Mucosa of descending colon (tissue), 3 donors: ENCODE measurements at regions not wholly inside any gene's neighbourhood (a gene's known extent, or its start where the extent isn't known, plus 50 kb on each side); places are given as distances from the start of the nearest gene placed in this dataset.

Experiments
- ATAC-seq: fragments of 200-7000 bp; cut with Tn5 transposase; one replicate; pipeline ENCODE4 v1.9.1; 2020; ENCODE audit warnings: mild to moderate bottlenecking, moderate library complexity
- DNase-seq, 3 donors: peaks; one replicate each; pipeline ENCODE4 v3.0.0-alpha.2; 2020
- H3K36me3 ChIP-seq: fragments of 200-600 bp; one replicate; pipeline ENCODE4 v1.8.0; 2021; ENCODE audit warnings: low read depth, mild to moderate bottlenecking
- H3K4me1 ChIP-seq: fragments of 200-600 bp; one replicate; pipeline ENCODE4 v1.8.0; 2021; ENCODE audit warnings: low read depth, mild to moderate bottlenecking
- H3K4me3 ChIP-seq: fragments of 200-600 bp; one replicate; pipeline ENCODE4 v1.8.0; 2021; ENCODE audit warnings: mild to moderate bottlenecking
- H3K9me3 ChIP-seq: fragments of 200-600 bp; one replicate; pipeline ENCODE4 v1.8.0; 2021; ENCODE audit warnings: mild to moderate bottlenecking
- intact Hi-C, 2 donors: fragments of 100-400 bp; cut with DNase I in 1 of 2; cut with micrococcal nuclease in 1 of 2; formaldehyde crosslinking; loops; one replicate each; pipeline versions ENCODE4 v1.11.0 to v1.11.1; 2022; cut with DNase I, micrococcal nuclease
- TF ChIP-seq, protein P1 (sequence below): fragments of 200-600 bp; IDR thresholded peaks from one replicate; pipeline ENCODE4 v1.8.0; 2022; ENCODE audit warnings: antibody characterized with exemption, mild to moderate bottlenecking
- donor health status: DM: no; HTN: no; CAD: no; lungs with moderate emphysema.
- donor health status: DM: no; HTN: no; CAD: no.
- donor health status: DM: no; HTN: yes; CAD: no.

DNA sequence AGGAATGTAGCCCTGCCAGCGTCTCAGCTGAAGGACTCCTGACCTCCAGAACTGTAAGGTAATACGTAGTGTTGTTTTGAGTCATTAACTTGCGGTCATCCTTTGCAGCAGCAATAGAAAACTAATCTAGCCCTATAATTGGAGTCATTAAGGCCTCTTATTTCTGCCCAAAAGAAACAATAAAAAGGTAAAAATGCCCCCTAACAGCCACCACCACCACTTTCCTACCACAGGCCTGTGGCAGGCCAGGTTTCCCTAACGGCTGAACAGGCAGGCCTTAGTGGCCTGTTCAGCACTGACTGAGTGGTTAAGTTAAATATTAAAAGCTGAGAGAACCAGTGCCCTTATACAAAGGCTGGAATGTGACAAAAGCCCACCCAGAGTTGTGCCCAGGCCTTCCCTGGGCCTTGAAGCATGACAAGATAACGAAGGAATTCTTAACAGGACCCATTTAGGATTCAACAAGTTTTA lies 286.5 kb upstream of the ERCC4 start:
- intact Hi-C loops = no loop called here
- TF ChIP-seq, protein P1, sequence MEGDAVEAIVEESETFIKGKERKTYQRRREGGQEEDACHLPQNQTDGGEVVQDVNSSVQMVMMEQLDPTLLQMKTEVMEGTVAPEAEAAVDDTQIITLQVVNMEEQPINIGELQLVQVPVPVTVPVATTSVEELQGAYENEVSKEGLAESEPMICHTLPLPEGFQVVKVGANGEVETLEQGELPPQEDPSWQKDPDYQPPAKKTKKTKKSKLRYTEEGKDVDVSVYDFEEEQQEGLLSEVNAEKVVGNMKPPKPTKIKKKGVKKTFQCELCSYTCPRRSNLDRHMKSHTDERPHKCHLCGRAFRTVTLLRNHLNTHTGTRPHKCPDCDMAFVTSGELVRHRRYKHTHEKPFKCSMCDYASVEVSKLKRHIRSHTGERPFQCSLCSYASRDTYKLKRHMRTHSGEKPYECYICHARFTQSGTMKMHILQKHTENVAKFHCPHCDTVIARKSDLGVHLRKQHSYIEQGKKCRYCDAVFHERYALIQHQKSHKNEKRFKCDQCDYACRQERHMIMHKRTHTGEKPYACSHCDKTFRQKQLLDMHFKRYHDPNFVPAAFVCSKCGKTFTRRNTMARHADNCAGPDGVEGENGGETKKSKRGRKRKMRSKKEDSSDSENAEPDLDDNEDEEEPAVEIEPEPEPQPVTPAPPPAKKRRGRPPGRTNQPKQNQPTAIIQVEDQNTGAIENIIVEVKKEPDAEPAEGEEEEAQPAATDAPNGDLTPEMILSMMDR = no peak
- Histone ChIP-seq H3K9me3 (peaks cover 2% of the 10 kb centered on the region), H3K4me1 (no peaks in the 10 kb centered on the region), H3K4me3 (no peak overlapping the region), H3K36me3 (no peaks in the 10 kb centered on the region)
- ATAC-seq (no peak), DNase-seq (no peak)

DNA sequence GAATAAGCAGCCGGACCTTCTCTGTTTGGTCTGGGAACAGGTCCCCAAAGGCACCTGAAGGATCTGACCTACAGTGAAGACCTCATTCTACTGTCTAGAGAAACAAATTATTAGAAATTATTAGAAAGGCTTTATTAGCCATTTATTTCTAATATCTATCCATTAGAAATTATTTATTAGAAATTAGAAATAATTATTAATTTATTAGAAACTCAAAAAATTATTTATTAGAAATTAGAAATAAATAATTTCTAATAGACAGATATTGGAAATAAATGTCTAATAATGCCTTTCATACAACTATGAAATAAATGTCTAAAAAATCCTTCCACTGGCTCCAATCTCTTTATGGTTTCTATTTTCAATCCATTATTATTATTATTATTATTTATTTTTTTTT lies 285.7 kb upstream of the ERCC4 start:
- Histone ChIP-seq H3K36me3 (no peaks in the 10 kb centered on the region), H3K9me3 (peaks cover 2% of the 10 kb centered on the region)
- intact Hi-C loops = no loop called here

DNA sequence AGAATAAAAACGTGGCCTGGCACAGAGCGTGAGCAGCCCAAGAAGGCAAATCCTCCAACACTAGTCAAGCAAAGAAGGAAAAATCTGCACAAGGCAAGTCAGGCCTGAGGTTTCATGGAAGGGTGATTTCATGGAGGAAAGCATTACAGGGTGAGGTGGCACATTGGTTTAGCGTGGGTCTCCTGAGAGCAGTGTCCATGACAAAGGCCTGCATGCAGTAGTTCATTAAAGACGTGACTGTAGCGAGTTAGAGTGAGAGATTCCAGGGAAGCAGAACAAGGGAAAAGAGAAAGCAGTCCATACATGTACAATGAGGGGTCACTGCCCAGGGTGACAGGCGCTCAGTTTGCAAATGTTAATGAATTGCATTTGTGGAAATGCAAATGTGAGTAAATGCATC lies 285.0 kb upstream of the ERCC4 start:
- DNase-seq = no peak
- Histone ChIP-seq H3K9me3 (peaks cover 2% of the 10 kb centered on the region), H3K36me3 (no peaks in the 10 kb centered on the region), H3K4me1 (no peaks in the 10 kb centered on the region), H3K4me3 (no peak overlapping the region)
- no peak for ATAC-seq
- intact Hi-C loops = no loop called here
- TF ChIP-seq, protein P1 = no peak

More for the DNA sequence above, 285.7 kb upstream of the ERCC4 start:
- DNase-seq = no peak
- no peak for ATAC-seq
- no peaks in the 10 kb centered on the region for H3K4me1 ChIP-seq
- TF ChIP-seq, protein P1 = no peak
- no peak overlapping the region for H3K4me3 ChIP-seq

DNA sequence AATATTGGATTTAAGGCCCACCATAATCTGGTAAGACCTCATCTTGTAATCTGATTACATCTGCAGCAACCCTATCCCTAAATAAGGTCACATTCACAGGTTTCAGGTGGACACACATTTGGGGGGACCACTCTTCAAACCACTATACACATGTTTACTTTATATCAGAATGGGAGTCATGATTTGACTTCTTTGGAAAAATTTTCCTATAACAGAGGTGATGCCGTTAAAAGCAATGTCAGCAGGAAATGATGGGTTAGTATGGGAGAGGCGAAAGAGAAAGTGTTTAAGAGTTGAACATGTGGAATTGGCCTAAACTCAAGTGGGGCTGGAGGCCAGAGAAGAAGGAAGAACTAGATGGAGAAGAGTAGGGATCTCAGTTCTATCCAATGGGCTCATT lies 281.7 kb upstream of the ERCC4 start:
- intact Hi-C loops = no loop called here
- Histone ChIP-seq H3K36me3 (no peaks in the 10 kb centered on the region), H3K4me3 (no peak overlapping the region), H3K4me1 (no peaks in the 10 kb centered on the region), H3K9me3 (peaks cover 5% of the 10 kb centered on the region)
- no peak for ATAC-seq
- TF ChIP-seq, protein P1 = no peak
- no peak for DNase-seq

DNA sequence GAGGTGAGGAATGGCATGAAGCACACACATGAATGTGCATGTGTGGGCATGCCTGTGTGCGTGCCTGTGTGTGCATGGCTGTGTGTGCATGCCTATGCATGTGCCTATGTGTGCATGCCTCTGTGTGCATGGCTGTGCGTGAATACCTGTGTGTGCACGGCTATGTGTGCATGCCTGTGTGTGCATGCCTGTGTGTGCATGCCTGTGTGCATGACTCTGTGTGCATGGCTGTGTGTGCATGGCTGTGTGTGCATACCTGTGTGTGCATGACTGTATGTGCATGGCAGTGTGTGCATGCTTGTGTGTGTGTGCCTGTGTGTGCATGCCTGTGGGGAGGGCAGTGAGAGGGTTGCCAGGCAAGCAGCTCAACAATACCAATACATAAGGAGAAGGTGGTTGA lies 276.5 kb upstream of the ERCC4 start:
- ATAC-seq (no peak), DNase-seq (no peak)
- Histone ChIP-seq H3K4me1 (no peaks in the 10 kb centered on the region), H3K4me3 (no peak overlapping the region), H3K9me3 (peaks cover 3% of the 10 kb centered on the region), H3K36me3 (no peaks in the 10 kb centered on the region)
- TF ChIP-seq, protein P1 = no peak
- intact Hi-C loops = no loop called here

DNA sequence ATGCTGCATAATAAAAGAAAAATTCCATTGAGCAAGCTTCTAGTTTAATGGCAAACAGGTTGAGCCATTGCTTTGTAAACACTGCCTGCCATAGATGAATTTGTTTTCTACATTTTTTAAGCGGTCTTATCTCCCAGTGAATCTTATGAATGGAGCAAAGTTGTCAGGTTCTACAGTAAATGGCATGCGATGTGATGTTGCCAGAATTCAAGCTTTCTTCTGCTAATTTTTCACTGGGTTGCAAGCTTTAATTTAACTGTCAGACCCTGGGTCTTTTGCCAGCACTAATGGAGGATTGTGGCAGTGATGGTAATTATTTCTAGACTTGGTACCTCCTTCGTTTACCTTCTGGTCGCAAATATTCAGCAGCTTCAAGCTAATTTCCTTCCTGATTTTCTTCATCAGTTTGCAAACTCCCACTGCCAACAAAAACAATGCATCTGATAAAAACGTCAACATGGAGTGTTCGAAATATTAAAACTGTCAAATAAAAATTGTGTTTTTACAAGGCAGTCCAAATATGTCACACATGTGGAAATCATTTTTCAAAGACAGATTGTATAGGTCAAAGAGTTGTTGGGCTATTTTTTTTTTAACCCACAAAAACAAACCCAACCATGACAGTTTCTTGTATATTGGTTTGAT lies 274.2 kb upstream of the ERCC4 start:
- ATAC-seq (no peak), DNase-seq (no peak)
- Histone ChIP-seq H3K4me3 (no peak overlapping the region), H3K4me1 (no peaks in the 10 kb centered on the region), H3K36me3 (no peaks in the 10 kb centered on the region), H3K9me3 (peaks cover 3% of the 10 kb centered on the region)
- intact Hi-C loops = no loop called here
- TF ChIP-seq, protein P1 = no peak
